ENCODE measurements at regions not wholly inside any gene's neighbourhood (a gene's known extent, or its start where the extent isn't known, plus 50 kb on each side); places are given as distances from the start of the nearest gene placed in this dataset.
A peak's percentile ranks its signal among the peaks of the same experiment; 100 is the strongest.

DNA sequence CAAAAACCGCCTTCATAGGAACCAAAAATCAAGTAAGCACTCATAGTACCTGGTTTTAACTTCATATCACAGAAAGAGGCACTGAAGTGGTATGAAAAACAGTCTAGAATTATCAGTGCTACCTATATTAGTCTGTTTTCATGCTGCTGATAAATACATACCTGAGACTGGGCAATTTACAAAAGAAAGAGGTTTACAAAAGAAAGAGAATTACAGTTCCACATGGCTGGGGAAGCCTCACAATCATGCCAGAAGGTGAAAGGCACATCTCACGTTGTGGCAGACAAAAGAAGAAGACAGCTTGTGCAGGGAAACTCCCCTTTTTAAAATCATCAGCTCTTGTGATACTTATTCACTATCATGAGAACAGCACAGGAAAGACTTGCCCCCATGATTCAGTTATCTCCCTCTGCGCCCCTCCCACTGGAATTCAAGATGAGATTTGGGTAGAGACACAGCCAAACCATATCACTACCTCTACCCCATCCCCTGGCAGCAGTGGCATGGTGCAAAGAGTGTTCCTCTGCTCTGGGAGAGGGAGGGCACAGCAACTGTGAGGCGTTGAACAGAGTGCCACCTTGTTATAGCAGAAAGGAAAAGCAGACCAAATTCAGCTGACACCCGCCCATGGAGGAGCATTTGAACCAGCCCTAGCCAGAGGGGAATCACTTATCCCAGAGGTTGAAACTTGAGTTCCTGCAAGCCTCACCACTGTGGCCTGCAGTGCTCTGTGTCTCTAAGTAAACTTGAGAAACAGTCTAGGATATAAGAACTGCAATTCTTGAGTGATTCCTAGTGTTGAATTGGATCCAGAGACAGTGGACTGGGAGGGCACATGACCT is 61.9 kb upstream of the PTPRZ1 start:
- DNase-seq (ENCODE audit: low spot score), result no peak

DNA sequence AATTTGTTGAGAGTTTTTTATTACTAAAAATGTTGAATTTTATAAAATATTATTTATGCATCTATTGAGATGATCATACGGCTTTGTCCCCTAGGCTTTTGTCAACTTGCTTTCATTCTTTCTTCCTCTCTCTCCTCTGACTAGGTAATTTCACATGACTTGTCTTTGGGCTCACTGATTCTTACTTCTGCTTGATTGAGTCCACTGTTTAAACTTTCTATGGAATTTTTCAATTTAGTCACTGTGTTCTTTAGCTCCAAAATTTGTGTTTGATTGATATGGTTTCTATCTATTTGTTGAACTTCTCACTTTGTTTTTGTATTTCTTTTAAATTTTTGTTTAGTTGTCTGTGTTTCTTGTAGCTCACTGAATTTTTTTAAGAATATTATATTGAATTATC is 65.9 kb upstream of the PTPRZ1 start:
- DNase-seq (ENCODE audit: low spot score), result no peak

DNA sequence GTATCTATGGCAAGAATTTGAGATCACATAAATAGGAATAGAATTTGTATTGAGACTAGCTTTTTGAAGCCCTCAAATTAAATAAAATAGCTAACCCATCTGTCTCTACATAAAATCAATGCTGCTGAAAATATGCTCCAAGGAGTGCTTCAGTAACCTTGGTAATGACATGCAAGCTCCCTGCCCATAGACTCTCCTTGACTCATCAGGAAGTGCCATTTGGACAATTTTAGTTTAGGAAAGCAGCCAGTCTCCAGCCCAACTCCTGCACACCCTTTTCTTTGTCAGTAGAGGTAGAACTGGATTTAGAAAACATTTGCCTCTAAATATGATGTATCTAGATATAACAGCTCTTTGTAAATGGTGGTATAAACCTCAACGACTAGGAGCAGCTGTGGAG is 69.9 kb upstream of the PTPRZ1 start:
- no peak for DNase-seq (ENCODE audit: low spot score)

DNA sequence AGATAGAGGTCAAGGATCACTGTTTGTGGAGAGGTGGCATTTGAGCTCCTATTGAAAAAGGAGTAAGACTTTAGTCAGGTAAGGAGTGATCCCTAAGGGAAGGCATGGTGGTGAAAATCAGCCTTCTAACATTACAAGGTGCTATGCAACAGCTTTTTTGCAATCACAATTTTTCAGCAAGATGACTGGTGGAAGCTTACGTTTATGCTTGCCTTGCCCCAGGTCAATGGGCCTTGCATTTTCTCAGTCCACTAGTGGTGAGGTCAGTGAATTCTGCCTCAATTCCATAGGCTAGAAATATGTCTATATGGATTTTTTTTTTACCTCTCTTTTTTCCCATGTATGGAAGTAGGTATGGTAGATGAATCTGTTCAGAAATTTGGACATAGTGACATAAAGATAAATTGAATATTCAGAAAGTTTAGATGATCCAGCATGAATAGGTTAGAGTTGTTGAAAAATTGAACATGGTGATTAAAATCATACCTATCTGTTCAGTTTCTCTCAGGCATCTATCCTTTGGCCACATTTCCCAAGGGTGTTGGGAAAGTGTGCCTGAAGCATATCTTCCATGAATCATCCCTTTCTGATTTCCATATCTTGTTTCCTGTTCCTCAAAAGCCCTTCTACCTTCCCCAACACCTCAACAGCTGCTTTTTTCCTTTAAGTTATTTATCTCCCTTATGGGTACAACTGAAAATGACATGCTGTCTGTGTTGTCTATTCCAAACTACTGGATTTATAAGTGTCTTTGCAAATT is 71.9 kb upstream of the PTPRZ1 start:
- no peak for DNase-seq (ENCODE audit: low spot score)

DNA sequence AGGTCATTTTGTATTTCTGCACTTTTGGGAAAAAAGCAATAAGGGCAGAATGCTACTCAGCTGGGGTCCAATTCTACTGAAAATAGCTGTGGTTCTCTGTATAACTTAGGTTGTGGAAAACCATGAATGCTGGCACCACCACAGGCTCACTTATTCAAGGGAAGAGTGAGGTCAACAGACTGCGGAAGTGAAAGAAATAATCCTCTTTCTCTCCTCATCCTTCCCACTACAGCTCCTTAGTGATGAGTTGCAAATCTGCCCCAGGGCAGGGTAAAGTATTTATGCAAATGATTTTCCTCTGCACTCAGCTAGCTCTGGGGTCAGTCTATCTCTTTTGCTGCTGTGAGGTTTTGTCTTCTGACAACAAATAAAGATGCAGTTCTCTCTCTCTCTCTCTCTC is 74.1 kb upstream of the PTPRZ1 start:
- DNase-seq (ENCODE audit: low spot score), result peak; percentile 40

DNA sequence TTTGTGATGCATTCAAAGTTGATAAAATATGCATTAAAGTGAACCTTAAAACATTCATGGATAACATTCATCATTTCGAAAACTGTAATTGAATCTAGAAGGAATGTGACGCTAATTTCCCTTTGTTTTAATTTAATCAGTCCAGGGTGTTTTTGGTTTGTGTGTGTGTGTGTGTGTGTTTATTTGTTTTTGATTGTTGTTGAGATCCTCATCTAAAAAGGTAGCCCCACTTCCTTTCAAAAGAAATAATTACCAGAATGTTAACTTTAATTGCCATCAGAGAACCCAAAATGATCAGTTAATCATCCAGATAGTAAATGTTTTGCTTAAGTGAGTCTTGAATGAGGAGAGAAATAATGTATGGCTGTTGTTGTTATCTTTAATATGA is 74.5 kb upstream of the PTPRZ1 start:
- DNase-seq (ENCODE audit: low spot score), result no peak

DNA sequence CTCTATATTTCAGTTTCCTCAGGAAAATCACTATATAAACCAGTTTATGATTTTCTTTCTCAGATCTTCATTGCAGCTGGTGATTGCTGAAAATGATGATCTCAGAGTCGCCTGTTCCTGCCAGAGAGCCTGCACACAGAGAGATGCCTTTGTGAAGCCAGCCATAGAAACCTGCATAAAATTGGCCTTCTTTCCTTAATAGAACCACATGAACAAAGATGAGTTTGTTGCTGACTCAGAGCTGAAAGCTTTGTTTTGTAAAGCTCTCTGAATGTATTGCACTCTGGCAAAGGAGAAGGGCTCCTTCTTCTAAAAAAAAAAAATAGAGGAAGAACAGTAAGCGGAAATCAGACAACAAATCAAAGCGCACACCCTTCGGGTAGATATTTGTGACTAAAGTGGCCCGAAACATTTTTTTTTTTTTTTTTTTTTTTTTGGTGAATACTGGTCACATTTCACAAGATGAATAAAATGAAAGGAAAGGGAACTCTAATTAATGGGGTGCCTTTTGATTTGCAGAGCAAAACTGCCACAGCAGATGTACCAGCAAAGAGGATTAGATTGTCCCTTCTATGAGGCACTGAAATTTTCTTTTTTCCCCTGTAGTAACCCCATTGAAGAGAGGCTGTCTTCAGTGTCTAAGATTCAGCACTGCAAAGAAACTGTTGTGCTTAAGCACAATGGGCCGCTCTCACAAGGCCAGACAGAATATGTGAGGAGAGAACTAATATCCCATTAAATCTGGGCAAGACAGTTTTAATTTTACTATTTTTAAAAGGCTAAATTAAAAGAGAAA is 75.1 kb upstream of the PTPRZ1 start:
- no peak for DNase-seq (ENCODE audit: low spot score)

DNA sequence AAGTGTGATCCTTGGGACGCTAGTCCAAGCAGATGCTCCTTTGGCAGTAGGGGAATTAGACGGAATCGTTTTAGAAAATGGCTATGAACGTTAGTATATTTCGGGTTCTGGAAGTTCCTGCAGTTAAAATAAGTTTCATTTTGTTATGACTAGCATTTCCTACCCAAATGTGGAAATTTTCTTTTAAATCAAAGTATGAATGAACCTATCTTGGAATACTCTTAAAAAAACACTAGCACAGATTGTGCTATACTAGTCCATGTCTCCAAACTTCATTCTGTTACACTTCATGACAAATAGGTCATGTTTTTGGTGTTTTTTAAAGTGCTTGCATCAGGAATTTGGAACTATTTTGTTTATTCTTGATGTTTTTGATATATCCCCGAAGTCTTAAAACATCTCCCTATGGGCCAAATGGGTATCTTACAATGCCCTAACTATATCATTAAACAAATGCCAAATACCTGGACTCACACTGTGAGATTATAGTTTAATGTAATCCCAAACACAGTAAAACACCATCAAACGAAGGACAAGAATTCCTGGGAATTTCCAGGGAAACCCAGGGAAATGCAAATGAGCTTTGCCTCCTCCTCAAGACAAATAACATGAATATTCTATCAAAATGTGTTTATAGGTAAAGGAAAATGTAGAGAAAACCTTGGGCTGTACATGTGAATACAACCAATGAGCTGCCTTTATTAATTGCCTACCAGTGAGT is 75.9 kb upstream of the PTPRZ1 start:
- DNase-seq (ENCODE audit: low spot score), result no peak

DNA sequence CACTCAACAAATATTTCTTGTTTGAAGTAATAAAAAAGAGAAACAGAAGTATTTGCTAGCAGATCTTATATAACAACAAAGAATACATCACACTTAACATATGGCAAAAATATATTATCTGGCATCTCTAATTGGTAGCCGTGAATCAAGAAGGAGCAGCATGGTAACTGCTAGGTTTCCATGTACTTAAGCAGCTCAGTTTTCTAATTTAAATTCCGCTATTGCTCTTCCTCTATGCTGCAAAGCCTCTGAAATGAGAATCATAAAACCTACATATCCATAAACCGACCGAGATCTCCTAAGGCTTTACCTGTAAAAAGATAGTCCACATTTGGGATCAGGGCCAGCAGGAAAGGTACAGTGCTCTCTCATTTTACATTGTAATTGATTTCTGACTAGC is 76.6 kb upstream of the PTPRZ1 start:
- DNase-seq (ENCODE audit: low spot score), result no peak

DNA sequence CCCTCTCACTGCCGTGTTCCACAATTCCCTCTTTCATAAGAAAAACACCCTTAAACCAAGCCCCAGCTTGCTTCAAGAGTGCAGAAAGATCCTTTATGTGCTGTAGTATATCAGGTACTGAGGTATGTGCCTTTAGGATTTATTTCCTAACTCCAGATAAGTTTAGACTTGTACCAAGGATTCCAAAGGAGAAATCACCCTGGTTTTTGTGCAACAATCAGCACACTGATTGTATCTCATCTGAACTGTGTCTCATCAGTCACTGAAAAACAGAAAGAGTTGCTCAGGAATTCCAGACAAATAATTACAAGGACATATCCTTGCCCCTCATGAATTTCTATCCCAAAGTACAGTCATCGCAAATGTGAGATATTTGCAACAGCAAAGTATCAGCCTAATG is 77.2 kb upstream of the PTPRZ1 start:
- no peak for DNase-seq (ENCODE audit: low spot score)

DNA sequence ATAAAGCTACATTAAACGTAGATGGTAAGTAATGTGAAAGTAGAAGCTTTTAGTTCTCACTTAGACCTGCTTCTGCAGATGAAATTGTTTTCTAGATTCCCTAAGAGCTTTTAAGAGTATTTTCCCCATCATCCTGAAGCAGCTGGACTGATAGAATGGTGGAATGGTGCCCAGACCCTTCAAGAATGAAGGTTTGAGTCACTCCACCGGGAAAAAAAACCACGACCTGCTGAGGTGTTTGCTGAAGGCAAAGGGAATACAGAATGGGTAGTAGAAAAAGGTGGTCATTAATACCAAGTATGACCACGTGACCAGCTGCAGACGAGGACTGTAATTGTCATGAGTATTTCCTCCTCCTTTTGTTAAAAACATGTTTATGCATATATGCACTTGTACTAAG is 79.2 kb upstream of the PTPRZ1 start:
- DNase-seq (ENCODE audit: low spot score), result no peak

DNA sequence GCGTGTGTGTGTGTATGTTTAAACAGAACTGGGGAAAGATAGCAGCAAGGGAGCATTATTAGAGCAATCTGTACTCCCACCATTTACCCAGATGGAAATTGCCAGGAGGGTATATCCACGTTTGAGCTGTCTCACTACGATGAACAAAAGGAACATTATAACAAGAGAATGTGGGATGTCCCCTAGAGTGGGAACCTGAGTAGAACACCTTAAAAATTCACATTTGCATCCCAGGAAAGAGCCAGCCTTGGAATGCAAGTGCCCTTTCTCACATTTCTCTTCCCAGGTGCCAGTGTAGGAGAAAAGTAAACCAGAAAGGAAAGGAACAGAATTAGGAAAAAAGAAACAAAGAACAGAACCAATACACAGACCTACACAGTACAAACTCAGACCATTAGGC is 95.3 kb upstream of the PTPRZ1 start:
- no peak for DNase-seq (ENCODE audit: low spot score)

DNA sequence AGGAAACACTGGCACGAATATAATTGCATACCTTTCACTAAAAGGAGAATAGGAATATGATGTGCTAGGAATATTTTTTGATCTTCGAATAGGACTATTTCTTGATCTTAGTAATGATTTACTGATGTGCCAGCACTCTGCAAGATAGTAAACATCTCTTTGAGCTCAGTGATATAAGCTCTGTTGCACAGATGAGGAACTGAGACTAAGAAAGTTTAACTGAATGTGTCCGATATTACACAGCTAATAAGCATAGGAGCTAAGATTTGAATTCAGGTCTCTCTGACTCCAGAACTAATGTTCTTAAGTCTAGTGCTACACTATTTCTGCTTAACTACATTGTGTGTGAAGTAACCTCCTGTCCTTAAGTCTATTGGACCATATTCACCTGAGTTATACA is 98.4 kb upstream of the PTPRZ1 start:
- DNase-seq (ENCODE audit: low spot score), result no peak

DNA sequence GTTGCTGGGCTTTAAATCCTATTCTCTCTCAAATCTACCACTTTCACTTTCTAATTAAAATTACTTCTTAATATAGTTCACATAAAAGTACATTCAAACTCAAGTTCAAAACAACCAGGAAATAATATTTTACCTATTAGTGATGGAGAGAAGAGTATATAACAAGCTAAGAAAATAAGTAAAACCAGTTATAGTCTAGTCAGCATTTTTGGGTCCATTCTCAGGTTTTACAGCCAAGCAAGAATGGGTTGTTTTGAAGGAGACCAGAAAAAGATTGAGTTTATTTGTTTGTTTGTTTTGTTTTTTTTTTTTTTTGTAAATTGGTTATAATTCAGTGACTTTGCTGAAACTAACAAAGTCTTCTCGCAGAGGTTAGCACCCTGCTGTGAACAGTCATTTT is 106.3 kb upstream of the PTPRZ1 start:
- no peak for DNase-seq (ENCODE audit: low spot score)

DNA sequence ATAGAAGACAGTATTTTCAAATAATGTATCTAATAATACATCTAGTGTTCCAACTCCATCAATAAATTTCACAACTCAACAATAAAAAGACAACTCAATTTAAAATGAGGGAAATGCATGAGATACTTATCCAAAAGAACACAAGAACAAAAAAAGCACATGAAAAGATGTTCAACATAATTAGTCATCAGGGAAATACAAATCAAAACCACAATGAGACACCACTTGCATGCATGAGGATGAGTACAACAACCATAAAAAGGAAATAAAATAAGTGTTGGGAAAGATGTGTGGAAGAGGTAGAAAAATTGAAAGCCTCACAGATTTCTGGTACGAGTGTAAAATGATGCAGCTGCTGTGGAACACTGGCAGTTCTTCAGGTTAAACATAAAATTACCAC is 111.6 kb upstream of the PTPRZ1 start:
- DNase-seq (ENCODE audit: low spot score), result no peak

DNA sequence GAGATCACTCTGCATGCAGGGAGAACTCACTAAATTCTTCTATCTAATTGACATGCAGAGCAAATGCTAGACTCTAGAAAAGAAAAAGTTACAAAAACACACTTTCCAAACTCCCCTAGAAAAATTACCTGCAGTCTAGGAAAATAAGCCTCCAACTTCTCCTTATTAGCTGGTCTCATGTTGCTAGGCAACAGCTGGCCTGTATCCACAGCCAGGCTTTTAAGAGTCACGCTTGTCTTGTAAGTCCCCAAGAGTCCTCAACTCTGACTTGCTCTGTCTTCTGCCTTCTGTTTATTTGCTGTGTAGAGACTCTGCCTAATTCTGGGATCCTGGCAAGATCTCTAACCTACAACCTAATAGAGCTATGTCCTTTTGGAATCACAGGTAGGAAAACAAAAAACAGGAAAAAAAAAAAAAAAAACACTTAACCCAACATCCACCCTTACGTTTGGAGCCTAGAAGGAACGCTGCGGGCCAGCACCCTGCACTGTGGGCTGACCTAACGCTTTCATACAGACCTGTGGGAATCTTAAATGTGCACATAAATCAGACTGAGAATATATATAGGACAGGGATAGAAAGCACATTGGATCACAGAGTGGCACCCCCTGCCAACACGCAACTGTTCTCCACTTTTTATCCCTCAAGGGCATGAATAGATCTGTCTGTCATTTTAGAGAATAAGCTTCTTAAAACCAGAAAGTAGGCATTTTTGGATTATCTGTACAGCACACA is 117.0 kb upstream of the PTPRZ1 start:
- DNase-seq (ENCODE audit: low spot score), result peak; percentile 33

DNA sequence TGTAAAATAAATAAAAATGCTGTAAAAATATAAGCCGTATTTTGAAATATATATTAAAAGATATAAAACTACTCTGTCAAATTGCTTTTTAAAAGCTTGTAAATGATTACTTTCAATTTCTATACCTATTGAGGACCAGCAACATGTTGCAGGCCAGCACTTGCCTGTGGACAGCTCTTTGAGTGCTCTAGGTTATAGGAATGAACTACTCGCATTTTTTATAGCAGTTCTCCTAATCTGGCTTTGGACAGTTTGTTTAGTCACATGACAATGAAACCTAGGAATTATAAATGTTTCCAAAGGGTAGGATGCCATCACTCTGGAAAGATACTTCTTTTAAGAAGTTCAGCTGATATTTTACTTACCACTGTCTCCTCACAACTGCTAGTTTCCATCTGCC is 117.7 kb upstream of the PTPRZ1 start:
- no peak for DNase-seq (ENCODE audit: low spot score)

DNA sequence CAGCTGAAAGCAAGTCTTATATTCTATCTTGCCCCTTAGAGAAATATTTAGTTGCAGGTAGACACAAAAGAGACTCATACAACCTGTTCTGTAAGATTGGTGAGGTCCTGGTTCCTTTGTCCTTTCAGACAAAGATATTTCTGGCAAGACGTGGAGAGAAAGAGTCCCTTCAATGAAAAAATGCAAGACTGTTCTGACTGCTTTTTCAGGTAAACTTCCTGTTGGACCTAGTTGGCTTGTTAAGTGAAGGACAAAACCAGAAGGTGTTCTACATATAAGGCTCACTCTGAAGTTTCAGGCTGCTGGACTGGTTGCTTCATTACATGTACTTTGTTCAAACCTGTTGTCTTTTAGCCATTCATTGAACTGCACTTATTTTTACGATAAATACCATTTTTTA is 119.0 kb upstream of the PTPRZ1 start:
- DNase-seq (ENCODE audit: low spot score), result no peak

DNA sequence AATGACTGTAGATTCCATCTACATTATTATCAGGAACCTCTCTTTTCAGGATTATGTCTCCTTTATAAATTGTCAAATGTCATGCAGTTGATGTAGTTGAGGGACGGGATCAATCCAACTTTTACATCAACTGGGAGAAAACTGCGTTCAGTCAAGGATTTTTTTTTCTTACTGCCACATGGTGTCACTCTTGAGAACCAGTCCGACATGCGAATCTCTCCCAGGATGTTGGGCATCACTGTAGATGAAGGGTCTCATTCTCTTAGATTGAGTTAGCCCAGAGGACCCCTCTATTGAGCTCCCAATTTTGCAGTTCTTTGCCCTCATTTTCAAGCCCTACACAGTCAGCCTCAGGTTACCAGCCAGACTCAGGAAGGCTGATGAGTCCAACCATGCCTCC is 120.3 kb upstream of the PTPRZ1 start:
- DNase-seq (ENCODE audit: low spot score), result peak; percentile 50

DNA sequence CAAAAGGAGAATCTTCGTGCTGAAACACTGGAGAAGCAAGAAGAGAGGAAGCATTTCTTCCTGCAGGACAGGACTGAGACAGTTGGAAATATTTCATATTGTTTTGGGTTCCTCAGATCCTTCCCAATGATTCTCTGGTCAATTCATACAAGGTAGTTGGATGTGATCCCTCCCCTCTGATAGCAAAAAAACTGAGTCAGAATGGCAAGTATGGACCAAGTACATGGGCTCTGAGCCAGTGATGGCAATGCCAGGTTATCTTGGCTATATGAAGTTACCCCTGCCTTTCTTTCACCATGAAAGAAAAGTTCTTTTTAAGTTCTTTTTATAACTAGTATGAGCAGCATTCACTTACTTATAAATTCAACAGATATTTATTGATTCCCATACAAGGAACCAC is 124.4 kb upstream of the PTPRZ1 start:
- DNase-seq (ENCODE audit: low spot score), result no peak

DNA sequence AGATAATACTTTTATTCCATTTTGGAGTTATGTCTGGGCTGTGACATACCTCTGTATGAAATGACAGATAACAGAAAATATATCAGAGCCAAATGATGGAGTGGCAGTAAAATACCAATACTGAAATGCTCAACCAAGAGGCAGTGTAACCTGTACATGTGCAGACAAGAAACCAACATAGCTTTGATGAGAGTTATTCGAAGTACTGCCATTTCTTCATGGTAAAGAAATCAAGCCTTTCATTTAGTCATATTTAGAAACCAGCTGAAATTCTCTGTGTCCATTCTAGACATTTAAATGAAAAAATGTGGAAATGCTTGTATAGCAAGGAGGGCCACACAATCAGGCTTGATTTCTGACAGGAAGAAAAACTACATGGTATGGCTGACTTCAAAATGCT is 127.1 kb upstream of the PTPRZ1 start:
- no peak for DNase-seq (ENCODE audit: low spot score)

DNA sequence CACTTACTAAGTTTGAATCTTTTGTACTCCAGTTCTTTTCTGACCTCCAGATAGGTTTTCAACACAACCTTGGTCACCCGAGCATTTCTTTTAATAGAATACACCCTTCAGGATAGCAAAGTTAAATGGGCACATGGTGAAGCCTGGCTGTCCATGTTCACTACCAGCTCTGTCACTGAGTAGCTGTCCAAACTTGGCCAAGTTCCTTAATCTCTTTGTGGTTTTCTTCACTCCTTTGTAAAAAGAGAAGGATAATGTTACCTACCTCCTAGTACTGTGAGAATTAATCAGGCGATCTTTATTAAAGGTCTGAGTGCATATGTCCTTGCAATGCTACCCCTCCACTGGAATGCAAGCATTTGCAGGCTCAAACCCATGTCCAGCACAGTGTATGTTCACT is 128.1 kb upstream of the PTPRZ1 start:
- DNase-seq (ENCODE audit: low spot score), result no peak
